ENCODE measurements at regions not wholly inside any gene's neighbourhood (a gene's known extent, or its start where the extent isn't known, plus 50 kb on each side); places are given as distances from the start of the nearest gene placed in this dataset.

GRCh38 chr6:26214803-26215584 is 127.8 kb downstream of the HFE start:
- in situ Hi-C loops (cut with HindIII; ENCODE audit: low sequenced_read_pairs) = no loop called here
- no peak for DNase-seq (ENCODE audit: low read depth, low spot score)
- H3K4me3 ChIP-seq (ENCODE audit: low read depth, low read length) = peak overlapping the region; percentile 44
- no peak for TF ChIP-seq CTCF (IDR thresholded peaks at IDR 0.05; ENCODE audit: low read depth, low read length)

- H3K4me3 ChIP-seq (ENCODE audit: low read depth, low read length) = peak overlapping the region; percentile 44
- in situ Hi-C loops (cut with HindIII; ENCODE audit: low sequenced_read_pairs) = no loop called here
- DNase-seq (ENCODE audit: low read depth, low spot score) = peak; percentile 55
- TF ChIP-seq CTCF (IDR thresholded peaks at IDR 0.05; ENCODE audit: low read depth, low read length) = no peak
Measured at GRCh38 chr6:26215585-26216358, 128.5 kb downstream of the HFE start.

- H3K4me3 ChIP-seq (ENCODE audit: low read depth, low read length) = peak overlapping the region; percentile 57
- no peak for TF ChIP-seq CTCF (IDR thresholded peaks at IDR 0.05; ENCODE audit: low read depth, low read length)
- peak; percentile 99 for DNase-seq (ENCODE audit: low read depth, low spot score)
- in situ Hi-C loops (cut with HindIII; ENCODE audit: low sequenced_read_pairs) = no loop called here
Measured at GRCh38 chr6:26216359-26216885, 129.2 kb downstream of the HFE start.

GRCh38 chr6:26216886-26217713 is 129.9 kb downstream of the HFE start:
- in situ Hi-C loops (cut with HindIII; ENCODE audit: low sequenced_read_pairs) = no loop called here
- TF ChIP-seq CTCF (IDR thresholded peaks at IDR 0.05; ENCODE audit: low read depth, low read length) = peak; percentile 42
- peak; percentile 92 for DNase-seq (ENCODE audit: low read depth, low spot score)
- H3K4me3 ChIP-seq (ENCODE audit: low read depth, low read length) = peak overlapping the region; percentile 57

GRCh38 chr6:26217714-26218075 is 130.5 kb downstream of the HFE start:
- H3K4me3 ChIP-seq (ENCODE audit: low read depth, low read length) = peak overlapping the region; percentile 57
- in situ Hi-C loops (cut with HindIII; ENCODE audit: low sequenced_read_pairs) = no loop called here
- no peak for TF ChIP-seq CTCF (IDR thresholded peaks at IDR 0.05; ENCODE audit: low read depth, low read length)
- peak; percentile 32 for DNase-seq (ENCODE audit: low read depth, low spot score)

- TF ChIP-seq CTCF (IDR thresholded peaks at IDR 0.05; ENCODE audit: low read depth, low read length) = no peak
- DNase-seq (ENCODE audit: low read depth, low spot score) = no peak
- H3K4me3 ChIP-seq (ENCODE audit: low read depth, low read length) = no peak overlapping the region
- in situ Hi-C loops (cut with HindIII; ENCODE audit: low sequenced_read_pairs) = no loop called here
Measured at GRCh38 chr6:26218824-26219223, 131.6 kb downstream of the HFE start.

Measured in astrocyte of the spinal cord (primary cell).